K562 (cell line): ENCODE measurements at regions not wholly inside any gene's neighbourhood (a gene's known extent, or its start where the extent isn't known, plus 50 kb on each side); places are given as distances from the start of the nearest gene placed in this dataset.

ENCODE experiments used
- ATAC-seq: fragments of 200-7000 bp; cut with Tn5 transposase; 3 replicates; pipeline ENCODE4 v1.9.1; 2020; ENCODE audit warnings: moderate library complexity
- BruUV-seq: library from RNA; stranded (reverse); fragments of 400-500 nt; replicated peaks from 2 replicates; lab custom pipeline; 2021; lab: Mats Ljungman, UMichigan
- CTCF ChIA-PET: fragments of 300-600 bp; formaldehyde crosslinking; extraction: SDS; loops from one replicate; lab custom pipeline; 2021; ENCODE audit warnings: low intra/inter-chr PET ratio; lab: Yijun Ruan, JAX
- POLR2A ChIA-PET: fragments of 300-600, 350-650 bp; sonication (Branson Sonifier 250); formaldehyde crosslinking; extraction: SDS; loops from one replicate; lab custom pipeline; 2021; ENCODE audit warnings: antibody characterized with exemption, inconsistent platforms; lab: Yijun Ruan, JAX
- DNase-seq, 4 experiments: peaks; one replicate each; pipeline versions ENCODE4 v3.0.0 to v3.0.0-alpha.2; 2011 to 2018; ENCODE audit warnings: low spot score in 3 of 4, mixed read lengths in 3 of 4; ENCODE audit errors: extremely low read depth in 1 of 4
- FAIRE-seq: peaks from 2 replicates; lab custom pipeline; 2011; peaks lifted over from hg19 to GRCh38; lab: Jason Lieb, UNC
- H2AFZ ChIP-seq: 2 replicates; pipeline ENCODE4 v1.6.0; 2011; ENCODE audit warnings: low read depth, low read length, control low read depth, inconsistent platforms
- H3K27ac ChIP-seq: fragments of 200-600 bp; 3 replicates; pipeline ENCODE4 v1.8.0; 2011; ENCODE audit warnings: low read depth, mild to moderate bottlenecking, control low read depth, inconsistent platforms, low read length, moderate library complexity, mixed read lengths; ENCODE audit errors: extremely low read depth
- H3K27me3 ChIP-seq, 2 experiments: fragments of 300-600 bp in 1 of 2; 2 replicates in 1 of 2; 3 replicates in 1 of 2; pipeline versions ENCODE4 v1.6.0 to v1.8.0; 2011; ENCODE audit warnings: inconsistent platforms in 2 of 2, low read length in 2 of 2, mild to moderate bottlenecking in 1 of 2, mixed read lengths in 1 of 2, moderate library complexity in 1 of 2; ENCODE audit not compliant: control insufficient read depth in 2 of 2, insufficient read depth in 2 of 2
- H3K36me3 ChIP-seq: fragments of 300-600 bp; 3 replicates; pipeline ENCODE4 v1.8.0; 2011; ENCODE audit warnings: mild to moderate bottlenecking, low read length, inconsistent platforms; ENCODE audit not compliant: control insufficient read depth, insufficient read depth
- H3K4me1 ChIP-seq, 2 experiments: fragments of 200-600 bp in 1 of 2; replicated peaks in 1 of 2; 2 replicates in 1 of 2; 3 replicates in 1 of 2; pipeline versions ENCODE4 v1.5.1 to v1.8.0; 2011; ENCODE audit warnings: inconsistent platforms in 2 of 2, low read length in 2 of 2, mild to moderate bottlenecking in 1 of 2, mixed read lengths in 1 of 2, moderate library complexity in 1 of 2; ENCODE audit not compliant: control insufficient read depth in 2 of 2, insufficient read depth in 2 of 2
- H3K4me2 ChIP-seq: 2 replicates; pipeline ENCODE4 v1.6.1; 2011; ENCODE audit warnings: low read length, control low read depth, inconsistent platforms, mixed read lengths; ENCODE audit not compliant: insufficient read depth
- H3K4me3 ChIP-seq: fragments of 200-600 bp; sonication (generic), shearing (Covaris generic); 2 replicates; pipeline ENCODE4 v1.5.1; 2016; ENCODE audit warnings: control low read depth, inconsistent platforms
- H3K79me2 ChIP-seq: fragments of 200-600 bp; 3 replicates; pipeline ENCODE4 v1.8.0; 2011; ENCODE audit warnings: low read length, inconsistent platforms; ENCODE audit not compliant: control insufficient read depth, insufficient read depth
- H3K9ac ChIP-seq, 2 experiments: 2 replicates each; pipeline versions ENCODE4 v1.6.0 to v1.6.1; 2011; ENCODE audit warnings: low read depth in 2 of 2, low read length in 2 of 2, control low read depth in 1 of 2, inconsistent platforms in 1 of 2, mild to moderate bottlenecking in 1 of 2, mixed read lengths in 1 of 2; ENCODE audit not compliant: insufficient read depth in 1 of 2
- H3K9me1 ChIP-seq: one replicate; pipeline ENCODE4 v1.6.0; 2011; ENCODE audit warnings: inconsistent platforms, mild to moderate bottlenecking, low read length, moderate library complexity; ENCODE audit not compliant: control insufficient read depth, insufficient read depth
- H3K9me3 ChIP-seq: replicated peaks from 2 replicates; pipeline ENCODE4 v1.5.1; 2011; ENCODE audit warnings: low read depth, low read length, inconsistent platforms; ENCODE audit not compliant: control insufficient read depth, insufficient read depth
- H4K20me1 ChIP-seq: replicated peaks from 2 replicates; pipeline ENCODE4 v1.6.1; 2011; ENCODE audit warnings: low read length, inconsistent platforms, mixed read lengths; ENCODE audit not compliant: control insufficient read depth, insufficient read depth
- BMI1 ChIP-seq: fragments of 150-350 bp; IDR thresholded peaks from 2 replicates; pipeline ENCODE4 v1.6.1; 2014; ENCODE audit warnings: low read length
- FOS ChIP-seq: IDR thresholded peaks from 3 replicates; pipeline ENCODE4 v1.6.1; 2011; ENCODE audit not compliant: insufficient read length; ENCODE audit errors: extremely low read depth
- GATAD2B ChIP-seq: fragments of 450-650 bp; IDR thresholded peaks from 2 replicates; pipeline ENCODE4 v1.6.1; 2017; ENCODE audit warnings: mild to moderate bottlenecking, borderline replicate concordance
- ILK ChIP-seq: fragments of 450-650 bp; IDR thresholded peaks from 2 replicates; pipeline ENCODE4 v1.6.1; 2016; ENCODE audit warnings: missing genetic modification characterization, low read depth, mild to moderate bottlenecking, missing compliant biosample characterization, moderate library complexity, borderline replicate concordance
- IRF2 ChIP-seq: sonication (generic); formaldehyde crosslinking; IDR thresholded peaks from 2 replicates; pipeline ENCODE4 v1.8.1; 2022; ENCODE audit warnings: mild to moderate bottlenecking, missing genetic modification reagents
- MIER1 ChIP-seq: fragments of 450-650 bp; IDR thresholded peaks from 2 replicates; pipeline ENCODE4 v1.6.1; 2016; ENCODE audit warnings: antibody characterized with exemption, mild to moderate bottlenecking, low read depth
- MYBL2 ChIP-seq, 2 experiments: fragments of 450-650 bp in 1 of 2; sonication (generic) in 1 of 2; formaldehyde crosslinking in 1 of 2; IDR thresholded peaks; 2 replicates each; pipeline versions ENCODE4 v1.6.1 to v1.8.1; 2017 to 2022; ENCODE audit warnings: borderline replicate concordance in 1 of 2, inconsistent platforms in 1 of 2, low read depth in 1 of 2, mild to moderate bottlenecking in 1 of 2, missing genetic modification reagents in 1 of 2, moderate library complexity in 1 of 2
- ZFP30 ChIP-seq: fragments of 250-450 bp; sonication (Bioruptor Pico); IDR thresholded peaks from 2 replicates; pipeline ENCODE4 v1.8.0; 2022; ENCODE audit warnings: moderate library complexity, mild to moderate bottlenecking, inconsistent platforms, borderline replicate concordance
- ZNF316 ChIP-seq: fragments of 450-650 bp; IDR thresholded peaks from 2 replicates; pipeline ENCODE4 v1.6.1; 2016
- ZNF707 ChIP-seq: fragments of 250-450 bp; sonication (Bioruptor Pico); conservative IDR thresholded peaks from 2 replicates; pipeline ENCODE4 v1.8.0; 2022; ENCODE audit warnings: inconsistent platforms, mild to moderate bottlenecking, moderate library complexity
- WGBS: fragments of 100-300 bp; shearing (Covaris generic); methylation state at CpG from one replicate; pipeline ENCODE4 v1.1.6; 2016; ENCODE audit warnings: low coverage, mixed read lengths; ENCODE audit not compliant: insufficient coverage; ENCODE audit errors: missing lambda C conversion rate; 5-methylcytosine and 5-hydroxymethylcytosine counted together
- in situ Hi-C: fragments of 300-500 bp; cut with MboI; formaldehyde crosslinking; loops from 4 replicates; pipeline ENCODE4 v1.15.0; 2018; ENCODE audit warnings: inconsistent platforms, mixed read lengths
- intact Hi-C: fragments of 100-400 bp; cut with micrococcal nuclease; formaldehyde crosslinking; loops from 2 replicates; pipeline ENCODE4 v1.14.2; 2022

DNA sequence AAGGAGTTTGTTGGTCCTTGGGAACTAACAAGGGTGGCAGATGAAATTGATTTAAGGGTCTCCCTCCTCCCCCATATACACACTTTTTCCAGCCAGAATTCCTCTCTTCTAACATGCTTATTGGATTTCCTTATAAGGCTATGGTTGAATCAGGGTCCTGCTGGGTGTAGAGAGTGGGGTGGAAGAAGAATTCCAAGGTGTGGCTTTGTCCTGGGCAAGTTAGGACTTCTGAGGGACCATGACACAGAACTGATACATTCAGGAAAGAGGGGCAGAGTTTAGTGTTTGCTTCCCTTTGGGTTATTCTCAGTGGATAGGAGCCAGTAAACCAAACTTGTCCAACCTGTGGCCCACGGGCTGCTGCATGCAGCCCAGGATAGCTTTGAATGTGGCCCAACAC, 116.5 kb downstream of the SNX18 start:
- 9% methylated on average over 1 of the region's 1 CpG for WGBS
- Histone ChIP-seq H2AFZ (no peak overlapping the region), H3K4me2 (no peak overlapping the region), H3K4me3 (no peak overlapping the region), H3K27ac (no peak overlapping the region), H3K36me3 (no peaks in the 10 kb centered on the region), H3K79me2 (no peaks in the 10 kb centered on the region), H3K27me3 (peaks cover 3 to 30% of the 10 kb centered on the region in 2 experiments; a peak in 3 of 5 replicates), H3K9me3 (no peaks in the 10 kb centered on the region), H4K20me1 (no peaks in the 10 kb centered on the region), H3K9me1 (no peaks in the 10 kb centered on the region), H3K9ac (no peak overlapping the region), H3K4me1 (no peaks in the 10 kb centered on the region)
- TF ChIP-seq ILK (tag) (no peak), BMI1 (no peak), MIER1 (no peak), ZNF316 (no peak), IRF2 (CRISPR knock-in tag) (no peak), FOS (no peak), MYBL2 (IDR thresholded peaks at IDR 0.05; ENCODE audit: low read depth) (no peak), MYBL2 (CRISPR knock-in tag; IDR thresholded peaks at IDR 0.05; ENCODE audit: borderline replicate concordance) (no peak), ZFP30 (CRISPR knock-in tag) (no peak), ZNF707 (CRISPR knock-in tag) (no peak), GATAD2B (no peak)
- ATAC-seq (no peak), FAIRE-seq (no peak), DNase-seq (no peak)
- CTCF ChIA-PET, result no interaction called here
- BruUV-seq, result no TSS peak
- intact Hi-C loops, result loop anchor here (10.0 kb wide), 1 partner anchor 211 kb away; no protein-coding TSS in a partner anchor
- in situ Hi-C loops, result no loop called here
- POLR2A ChIA-PET, result no interaction called here
